ENCODE measurements at regions not wholly inside any gene's neighbourhood (a gene's known extent, or its start where the extent isn't known, plus 50 kb on each side); places are given as distances from the start of the nearest gene placed in this dataset.

DNA sequence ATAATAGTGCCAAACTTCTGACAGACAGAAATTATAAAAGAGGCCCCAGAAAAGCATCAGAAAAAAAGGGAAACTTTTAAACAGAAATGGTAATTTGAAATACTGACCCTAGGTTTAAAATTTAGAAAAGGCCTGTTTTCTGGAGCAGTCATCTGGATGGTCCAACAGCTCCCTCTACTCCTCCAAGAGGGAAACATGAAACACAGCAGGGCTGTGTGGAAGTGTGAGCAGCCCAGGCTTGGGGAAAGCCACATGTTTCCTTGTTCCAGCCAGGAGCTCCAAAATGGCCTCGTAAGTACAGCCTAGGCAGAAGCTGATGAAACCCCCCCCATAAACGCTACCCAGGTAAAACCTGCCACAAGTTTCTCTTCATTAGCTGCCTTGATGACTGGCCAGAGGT lies 499.3 kb upstream of the ADAMTS16 start:
- Histone ChIP-seq H3K9me3 (ENCODE audit: control extremely low read depth in 1 of 3, control insufficient read depth in 2 of 3, insufficient read depth in 1 of 3, low read length in 2 of 3) (peaks cover 0 to 20% (median 0%) of the 10 kb centered on the region in 3 donors), H3K9ac (ENCODE audit: low read length) (no peak overlapping the region), H3K27me3 (replicated peaks in 1 of 4; ENCODE audit: control extremely low read depth in 1 of 4, control insufficient read depth in 3 of 4, insufficient read depth in 4 of 4, low read length in 3 of 4) (no peaks in the 10 kb centered on the region), H3K36me3 (replicated peaks in 1 of 2; ENCODE audit: control extremely low read depth in 1 of 2, control insufficient read depth in 1 of 2, extremely low read depth in 1 of 2, insufficient read depth in 2 of 2, low read length in 1 of 2) (no peaks in the 10 kb centered on the region), H3K27ac (ENCODE audit: low read length in 2 of 2) (no peak overlapping the region), H3K4me3 (ENCODE audit: control extremely low read depth in 1 of 5, extremely low read depth in 1 of 5, insufficient read depth in 1 of 5, low read depth in 2 of 5, low read length in 4 of 5) (no peak overlapping the region), H2AFZ (ENCODE audit: insufficient read depth, low read depth, low read length, poor library complexity, severe bottlenecking) (no peak overlapping the region), H3K4me1 (ENCODE audit: control insufficient read depth in 2 of 2, insufficient read depth in 2 of 2, low read length in 2 of 2) (no peaks in the 10 kb centered on the region), H4K20me1 (ENCODE audit: control insufficient read depth, insufficient read depth, low read length, poor library complexity, severe bottlenecking) (no peaks in the 10 kb centered on the region), H3K4me2 (replicated peaks; ENCODE audit: low read depth, low read length, poor library complexity, severe bottlenecking) (no peak overlapping the region), H3K79me2 (ENCODE audit: control insufficient read depth, insufficient read depth, low read length) (no peaks in the 10 kb centered on the region)
- Mint-ChIP-seq H3K27ac (no peak overlapping the region), H3K4me3 (no peak overlapping the region), H3K4me1 (no peaks in the 10 kb centered on the region), H3K9me3 (ENCODE audit: insufficient read depth) (peaks cover 2% of the 10 kb centered on the region), H3K27me3 (no peaks in the 10 kb centered on the region)
- intact Hi-C loops (cut with micrococcal nuclease), result no loop called here
- TF ChIP-seq, protein P1, sequence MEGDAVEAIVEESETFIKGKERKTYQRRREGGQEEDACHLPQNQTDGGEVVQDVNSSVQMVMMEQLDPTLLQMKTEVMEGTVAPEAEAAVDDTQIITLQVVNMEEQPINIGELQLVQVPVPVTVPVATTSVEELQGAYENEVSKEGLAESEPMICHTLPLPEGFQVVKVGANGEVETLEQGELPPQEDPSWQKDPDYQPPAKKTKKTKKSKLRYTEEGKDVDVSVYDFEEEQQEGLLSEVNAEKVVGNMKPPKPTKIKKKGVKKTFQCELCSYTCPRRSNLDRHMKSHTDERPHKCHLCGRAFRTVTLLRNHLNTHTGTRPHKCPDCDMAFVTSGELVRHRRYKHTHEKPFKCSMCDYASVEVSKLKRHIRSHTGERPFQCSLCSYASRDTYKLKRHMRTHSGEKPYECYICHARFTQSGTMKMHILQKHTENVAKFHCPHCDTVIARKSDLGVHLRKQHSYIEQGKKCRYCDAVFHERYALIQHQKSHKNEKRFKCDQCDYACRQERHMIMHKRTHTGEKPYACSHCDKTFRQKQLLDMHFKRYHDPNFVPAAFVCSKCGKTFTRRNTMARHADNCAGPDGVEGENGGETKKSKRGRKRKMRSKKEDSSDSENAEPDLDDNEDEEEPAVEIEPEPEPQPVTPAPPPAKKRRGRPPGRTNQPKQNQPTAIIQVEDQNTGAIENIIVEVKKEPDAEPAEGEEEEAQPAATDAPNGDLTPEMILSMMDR (IDR thresholded peaks at IDR 0.05), result no peak
- TF ChIP-seq EZH2 (IDR thresholded peaks at IDR 0.05; ENCODE audit: borderline replicate concordance, insufficient read depth, low read depth, low read length, poor library complexity, severe bottlenecking), result no peak
- WGBS (ENCODE audit: insufficient coverage), result no CpG with 5 or more reads among the region's 2 CpGs
- ATAC-seq (ENCODE audit: low read depth) (no peak), DNase-seq (no peak)
- ChIA-PET POLR2A (no interaction called here), CTCF (no interaction called here)

DNA sequence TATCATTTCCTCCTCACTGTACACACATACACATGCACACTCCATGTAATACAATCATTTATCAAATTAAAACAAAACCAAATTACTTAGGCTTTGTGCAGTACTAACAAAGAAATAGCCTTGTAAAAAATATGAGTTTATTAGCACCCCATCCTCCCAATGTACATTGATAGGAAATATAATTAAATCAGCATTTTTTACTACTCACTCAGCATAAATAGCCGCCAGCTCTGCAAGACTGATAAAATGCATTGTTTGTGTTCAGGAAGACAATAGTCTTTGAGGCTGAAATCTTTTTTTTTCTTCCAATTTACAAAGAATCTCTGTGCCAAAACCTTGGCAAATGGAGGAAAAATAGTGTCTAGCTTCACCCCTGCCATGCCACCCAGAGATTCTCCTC lies 497.6 kb upstream of the ADAMTS16 start:
- H3K4me1 Mint-ChIP-seq, result no peaks in the 10 kb centered on the region
- TF ChIP-seq EZH2 (IDR thresholded peaks at IDR 0.05; ENCODE audit: borderline replicate concordance, insufficient read depth, low read depth, low read length, poor library complexity, severe bottlenecking), result no peak
- TF ChIP-seq, protein P1 (IDR thresholded peaks at IDR 0.05), result no peak

More for the DNA sequence above, 497.6 kb upstream of the ADAMTS16 start:
- no peak overlapping the region for H3K27ac Mint-ChIP-seq
- H3K9me3 ChIP-seq (ENCODE audit: control extremely low read depth in 1 of 3, control insufficient read depth in 2 of 3, insufficient read depth in 1 of 3, low read length in 2 of 3), result peaks cover 0 to 16% (median 0%) of the 10 kb centered on the region in 3 donors
- ATAC-seq (ENCODE audit: low read depth), result no peak
- H2AFZ ChIP-seq (ENCODE audit: insufficient read depth, low read depth, low read length, poor library complexity, severe bottlenecking), result no peak overlapping the region
- no peak overlapping the region for H3K4me3 Mint-ChIP-seq
- H3K27me3 ChIP-seq (replicated peaks in 1 of 4; ENCODE audit: control extremely low read depth in 1 of 4, control insufficient read depth in 3 of 4, insufficient read depth in 4 of 4, low read length in 3 of 4), result no peaks in the 10 kb centered on the region
- POLR2A ChIA-PET, result no interaction called here
- no peaks in the 10 kb centered on the region for H3K9me3 Mint-ChIP-seq (ENCODE audit: insufficient read depth)
- H3K27ac ChIP-seq (ENCODE audit: low read length in 2 of 2), result no peak overlapping the region
- no peak overlapping the region for H3K9ac ChIP-seq (ENCODE audit: low read length)
- DNase-seq, result no peak
- H3K4me2 ChIP-seq (replicated peaks; ENCODE audit: low read depth, low read length, poor library complexity, severe bottlenecking), result no peak overlapping the region
- intact Hi-C loops (cut with micrococcal nuclease), result no loop called here
- no peaks in the 10 kb centered on the region for H3K79me2 ChIP-seq (ENCODE audit: control insufficient read depth, insufficient read depth, low read length)
- no peaks in the 10 kb centered on the region for H4K20me1 ChIP-seq (ENCODE audit: control insufficient read depth, insufficient read depth, low read length, poor library complexity, severe bottlenecking)
- CTCF ChIA-PET, result no interaction called here
- no peak overlapping the region for H3K4me3 ChIP-seq (ENCODE audit: control extremely low read depth in 1 of 5, extremely low read depth in 1 of 5, insufficient read depth in 1 of 5, low read depth in 2 of 5, low read length in 4 of 5)
- WGBS (ENCODE audit: insufficient coverage), result no CpG with 5 or more reads among the region's 1 CpG
- no peaks in the 10 kb centered on the region for H3K4me1 ChIP-seq (ENCODE audit: control insufficient read depth in 2 of 2, insufficient read depth in 2 of 2, low read length in 2 of 2)
- H3K27me3 Mint-ChIP-seq, result no peaks in the 10 kb centered on the region
- no peaks in the 10 kb centered on the region for H3K36me3 ChIP-seq (replicated peaks in 1 of 2; ENCODE audit: control extremely low read depth in 1 of 2, control insufficient read depth in 1 of 2, extremely low read depth in 1 of 2, insufficient read depth in 2 of 2, low read length in 1 of 2)
